GM21367 (cell line): ENCODE measurements at regions not wholly inside any gene's neighbourhood (a gene's known extent, or its start where the extent isn't known, plus 50 kb on each side); places are given as distances from the start of the nearest gene placed in this dataset.
"Not testable (repeated sequence)": the region's sequence is repeated elsewhere in the genome, so short reads cannot be mapped to it uniquely, and the experiment has no call there.

Experiments
- ATAC-seq: cut with Tn5 transposase; IDR thresholded peaks from one replicate; pipeline ENCODE4 v1.9.1; 2021; ENCODE audit not compliant: unreplicated experiment

- no peak for ATAC-seq
Observed at GRCh38 chr4:72797486-72797885, 228.5 kb upstream of the ADAMTS3 start.

GRCh38 chr4:72791054-72791453 is 222.0 kb upstream of the ADAMTS3 start:
- ATAC-seq, result no peak

GRCh38 chr4:72786401-72786990 is 217.5 kb upstream of the ADAMTS3 start:
- ATAC-seq, result no peak

DNA sequence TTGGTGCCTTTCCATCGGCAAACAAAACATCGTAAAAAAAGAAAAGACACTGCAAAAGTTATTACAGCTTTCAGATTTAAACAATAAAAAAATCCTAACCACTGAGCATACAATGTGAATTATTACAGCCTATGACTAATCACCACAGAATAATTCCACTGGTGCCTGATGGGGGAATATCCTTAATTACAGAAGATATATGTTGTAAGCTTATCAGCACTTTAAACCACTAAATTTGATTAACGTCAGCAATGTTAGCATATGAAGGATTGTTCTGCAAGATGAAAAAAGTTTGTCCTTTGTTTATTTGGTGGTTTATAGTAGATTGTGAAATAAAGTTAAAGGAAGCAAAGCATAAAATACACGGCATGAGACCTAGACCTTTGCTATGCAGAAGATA is 210.2 kb upstream of the ADAMTS3 start:
- no peak for ATAC-seq

DNA sequence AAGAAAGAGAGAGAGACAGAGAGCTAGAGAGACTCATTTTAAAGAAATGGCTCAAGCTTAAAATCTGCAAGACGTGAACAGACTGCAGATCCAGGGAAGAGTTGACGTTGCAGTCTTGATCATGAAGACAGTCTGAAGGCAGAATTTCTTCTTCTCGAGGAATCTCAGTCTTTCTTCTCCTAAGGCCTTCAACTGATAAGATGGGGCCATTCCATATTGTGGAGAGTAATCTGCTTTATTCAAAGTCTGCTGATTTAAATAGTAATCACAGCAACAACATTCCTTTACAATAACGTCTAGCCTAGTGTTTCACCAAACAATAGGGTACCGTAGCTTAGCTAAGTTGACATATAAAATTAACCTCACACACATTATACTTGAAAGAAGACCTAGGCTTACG is 208.4 kb upstream of the ADAMTS3 start:
- no peak for ATAC-seq

- no peak for ATAC-seq
Observed at GRCh38 chr4:72770708-72771107, 201.7 kb upstream of the ADAMTS3 start.

GRCh38 chr4:72768364-72768763 is 199.3 kb upstream of the ADAMTS3 start:
- no peak for ATAC-seq

- no peak for ATAC-seq
Observed at GRCh38 chr4:72767618-72768302, 198.7 kb upstream of the ADAMTS3 start.

DNA sequence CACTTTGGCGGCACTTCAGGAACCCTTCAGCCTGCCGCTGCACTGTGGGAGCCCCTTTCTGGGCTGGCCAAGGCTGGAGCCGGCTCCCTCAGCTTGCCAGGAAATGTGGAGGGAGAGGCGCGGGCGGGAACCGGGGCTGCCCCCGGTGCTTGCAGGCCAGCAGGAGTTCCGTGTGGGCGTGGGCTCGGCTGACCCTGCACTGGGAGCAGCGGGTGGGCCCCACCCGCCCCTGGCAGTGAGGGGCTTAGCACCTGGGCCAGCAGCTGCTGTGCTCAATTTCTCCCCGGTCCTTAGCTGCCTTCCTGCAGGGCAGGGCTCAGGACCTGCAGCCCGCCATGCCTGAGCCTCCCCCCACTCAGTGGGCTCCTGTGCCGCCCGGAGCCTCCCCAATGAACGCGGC is 196.8 kb upstream of the ADAMTS3 start:
- not testable (repeated sequence) for ATAC-seq

GRCh38 chr4:72761368-72762038 is 192.5 kb upstream of the ADAMTS3 start:
- no peak for ATAC-seq

DNA sequence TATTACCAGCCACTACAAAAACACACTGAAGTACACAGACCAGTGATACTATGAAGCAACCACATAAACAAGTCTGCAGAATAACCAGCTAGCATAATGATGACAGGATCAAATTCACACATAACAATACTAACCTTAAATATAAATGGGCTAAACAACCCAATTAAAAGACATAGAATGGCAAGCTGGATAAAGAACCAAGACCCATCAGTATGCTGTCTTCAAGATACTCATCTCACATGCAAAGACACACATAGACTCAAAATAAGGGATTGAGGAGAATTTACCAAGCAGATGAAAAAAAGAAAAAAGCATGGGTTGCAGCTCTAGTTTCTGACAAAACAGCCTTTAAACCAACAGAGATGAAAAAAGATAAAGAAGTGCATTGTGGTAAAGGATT is 184.4 kb upstream of the ADAMTS3 start:
- not testable (repeated sequence) for ATAC-seq

- no peak for ATAC-seq
Observed at GRCh38 chr4:72744103-72744725, 175.2 kb upstream of the ADAMTS3 start.

DNA sequence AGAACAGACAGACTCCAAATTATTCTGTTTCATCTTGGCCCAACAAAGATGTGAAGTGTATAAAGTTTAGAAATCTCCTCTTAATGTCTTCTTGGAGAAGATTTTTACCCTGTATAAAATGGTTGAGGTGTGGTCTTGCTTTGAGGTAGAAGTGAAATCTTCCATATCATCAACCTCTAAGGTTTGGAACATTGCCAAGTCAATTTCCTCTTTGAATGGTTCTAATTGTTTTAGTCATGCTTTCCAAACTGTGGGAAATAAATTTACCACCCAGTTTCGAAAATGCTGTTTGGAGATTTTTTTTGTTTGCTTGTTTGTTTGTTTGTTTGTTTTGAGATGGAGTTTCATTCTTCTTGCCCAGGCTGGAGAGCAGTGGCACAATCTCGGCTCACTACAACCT is 174.1 kb upstream of the ADAMTS3 start:
- no peak for ATAC-seq

- no peak for ATAC-seq
Observed at GRCh38 chr4:72715299-72715698, 146.3 kb upstream of the ADAMTS3 start.

DNA sequence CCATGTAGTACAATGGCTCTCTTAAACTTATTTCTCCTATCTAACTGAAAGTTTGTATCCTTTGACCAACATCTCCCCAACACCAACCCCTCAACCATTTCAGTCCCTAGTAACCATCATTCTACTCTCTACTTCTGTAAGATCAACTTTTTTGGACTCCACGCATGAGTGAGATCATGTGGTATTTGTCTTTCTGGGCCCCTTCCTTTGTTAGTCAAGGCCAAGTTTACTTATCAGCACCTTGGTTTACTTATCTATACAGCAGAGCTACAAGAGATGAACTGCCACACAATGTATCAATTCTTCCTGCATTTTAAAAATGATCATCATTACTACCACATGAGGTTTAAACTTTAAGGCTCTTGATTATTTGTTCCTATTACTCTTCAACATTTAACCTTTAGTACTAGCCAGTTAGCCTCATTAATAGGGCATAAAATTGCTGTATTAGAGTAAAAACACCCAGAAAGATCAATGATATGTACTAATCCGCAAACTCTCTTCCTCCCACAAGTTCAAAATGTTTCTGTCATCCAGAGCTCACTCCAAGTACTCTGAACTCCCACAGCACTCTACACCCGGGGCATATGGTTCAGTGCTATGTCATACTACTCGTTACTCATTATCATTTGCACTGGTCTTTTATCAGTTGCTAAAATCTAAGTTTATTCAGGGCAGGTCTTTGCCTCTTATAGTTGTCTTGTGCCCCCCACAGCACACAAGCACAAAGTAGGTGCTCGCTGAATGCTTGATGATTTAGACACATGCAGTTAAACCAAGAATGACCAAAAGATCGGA is 145.7 kb upstream of the ADAMTS3 start:
- no peak for ATAC-seq

DNA sequence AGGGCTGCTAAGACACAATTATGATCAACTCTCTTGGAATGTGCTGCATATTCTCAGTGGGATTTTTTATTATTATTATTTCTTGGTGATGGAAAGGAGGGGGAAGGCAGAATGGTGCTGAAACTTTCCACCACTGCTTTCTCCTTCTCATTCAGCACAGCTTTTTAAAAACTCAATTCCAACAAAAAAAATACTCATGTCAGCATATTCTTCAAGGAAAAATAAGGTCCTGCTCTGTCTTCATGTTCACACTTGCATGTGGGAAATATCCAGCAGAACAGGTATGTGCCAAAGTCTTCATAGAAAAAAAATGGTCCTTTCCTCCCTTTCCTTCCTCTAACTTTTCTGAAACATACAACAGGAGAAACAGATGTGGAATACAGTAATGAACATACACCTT is 144.0 kb upstream of the ADAMTS3 start:
- ATAC-seq, result no peak

DNA sequence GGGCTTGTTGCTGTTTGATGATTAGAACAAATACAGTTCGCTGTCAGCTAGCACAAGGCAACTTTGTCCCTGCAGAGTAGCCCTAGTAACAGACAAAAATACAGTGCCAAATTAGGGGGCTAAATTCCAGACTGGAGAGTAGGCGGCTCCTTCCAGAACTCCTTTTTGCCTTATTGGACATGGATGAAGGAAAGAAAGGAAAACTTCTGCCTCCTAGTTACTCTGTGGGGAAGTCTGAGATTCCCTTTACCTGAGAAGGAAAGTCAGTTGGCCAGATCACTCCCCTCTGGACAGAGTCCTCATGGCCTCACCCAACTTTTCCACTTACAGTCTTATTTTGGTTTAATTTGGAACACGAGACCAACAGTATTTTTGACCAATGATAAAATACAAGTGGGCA is 140.5 kb upstream of the ADAMTS3 start:
- no peak for ATAC-seq

DNA sequence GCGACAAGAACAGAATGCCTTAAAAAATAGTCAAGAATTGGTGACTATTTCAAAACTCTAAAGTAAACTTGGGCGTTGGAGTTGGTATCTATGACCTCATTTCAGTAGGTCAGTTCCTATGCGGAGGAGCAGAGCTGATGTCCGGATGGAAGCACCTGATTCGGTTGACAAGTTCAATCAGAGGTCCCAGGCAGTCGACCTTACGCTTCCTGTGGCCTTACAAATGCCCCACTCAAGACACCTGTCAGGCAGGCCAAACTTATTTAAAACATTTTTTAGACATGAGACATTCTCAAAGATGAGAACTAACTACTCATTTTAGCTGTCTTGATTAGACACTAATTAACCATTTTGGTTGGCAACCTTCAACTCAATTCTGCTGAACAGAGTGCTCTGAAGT is 137.7 kb upstream of the ADAMTS3 start:
- ATAC-seq, result no peak

DNA sequence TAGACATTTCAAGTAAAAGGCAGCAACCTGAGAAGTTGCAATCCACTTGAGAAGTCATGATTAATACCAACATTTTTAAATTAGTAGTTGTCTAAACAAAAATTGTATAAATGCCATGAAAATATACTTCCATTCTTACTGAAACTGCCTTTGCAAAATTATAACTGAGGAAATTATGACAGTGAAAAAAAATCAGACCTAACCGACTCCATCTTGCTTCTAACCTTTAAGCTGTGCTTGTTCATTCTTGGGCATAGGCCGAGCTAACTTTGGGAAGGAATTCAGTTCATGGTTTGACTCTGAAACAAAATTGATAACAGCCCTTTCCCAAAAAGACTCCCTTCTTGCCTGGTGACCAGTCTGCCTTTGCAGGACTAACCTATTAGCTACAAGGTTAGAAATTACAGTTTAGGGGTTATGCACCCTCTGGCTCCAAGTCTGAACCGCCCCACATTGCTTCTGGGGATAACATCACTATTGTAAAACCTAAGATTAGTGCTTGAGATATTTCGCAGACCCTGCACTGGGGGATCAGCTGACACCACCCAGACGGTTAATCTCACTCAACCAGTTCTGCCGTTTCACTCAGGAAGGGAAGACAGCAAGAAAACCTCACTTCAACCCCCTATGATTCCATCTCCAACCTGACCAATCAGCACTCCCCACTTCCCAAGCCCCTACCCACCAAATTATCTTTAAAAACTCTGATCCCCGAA is 136.1 kb upstream of the ADAMTS3 start:
- not testable (repeated sequence) for ATAC-seq

GRCh38 chr4:72702948-72703347 is 133.9 kb upstream of the ADAMTS3 start:
- no peak for ATAC-seq
